GM19468 (cell line): ENCODE measurements at regions not wholly inside any gene's neighbourhood (a gene's known extent, or its start where the extent isn't known, plus 50 kb on each side); places are given as distances from the start of the nearest gene placed in this dataset.

Source experiments
- ATAC-seq: cut with Tn5 transposase; IDR thresholded peaks from one replicate; pipeline ENCODE4 v1.9.1; 2021; ENCODE audit warnings: mild to moderate bottlenecking, moderate library complexity, moderate number of reproducible peaks; ENCODE audit not compliant: unreplicated experiment; ENCODE audit errors: extremely low read depth

- ATAC-seq, result no peak
Observed at GRCh38 chr6:11332463-11332862, 100.0 kb upstream of the NEDD9 start.

GRCh38 chr6:11331111-11331510 lies 98.6 kb upstream of the NEDD9 start:
- ATAC-seq, result no peak

GRCh38 chr6:11330413-11330760 lies 97.9 kb upstream of the NEDD9 start:
- no peak for ATAC-seq

- no peak for ATAC-seq
Observed at GRCh38 chr6:11329726-11330412, 97.4 kb upstream of the NEDD9 start.

GRCh38 chr6:11328613-11329247 lies 96.3 kb upstream of the NEDD9 start:
- no peak for ATAC-seq

- no peak for ATAC-seq
Observed at GRCh38 chr6:11327961-11328360, 95.5 kb upstream of the NEDD9 start.

- no peak for ATAC-seq
Observed at GRCh38 chr6:11326116-11326515, 93.6 kb upstream of the NEDD9 start.

- no peak for ATAC-seq
Observed at GRCh38 chr6:11324453-11325015, 92.1 kb upstream of the NEDD9 start.

- no peak for ATAC-seq
Observed at GRCh38 chr6:11323666-11324452, 91.4 kb upstream of the NEDD9 start.

GRCh38 chr6:11322252-11322885 lies 89.9 kb upstream of the NEDD9 start:
- ATAC-seq, result no peak

- ATAC-seq, result no peak
Observed at GRCh38 chr6:11320914-11321597, 88.6 kb upstream of the NEDD9 start.

- no peak for ATAC-seq
Observed at GRCh38 chr6:11318835-11319813, 86.7 kb upstream of the NEDD9 start.

- no peak for ATAC-seq
Observed at GRCh38 chr6:11317885-11318771, 85.7 kb upstream of the NEDD9 start.

GRCh38 chr6:11315743-11316437 lies 83.4 kb upstream of the NEDD9 start:
- ATAC-seq, result no peak

- no peak for ATAC-seq
Observed at GRCh38 chr6:11313207-11313606, 80.7 kb upstream of the NEDD9 start.

- ATAC-seq, result no peak
Observed at GRCh38 chr6:11311970-11312369, 79.5 kb upstream of the NEDD9 start.

GRCh38 chr6:11309947-11310665 lies 77.6 kb upstream of the NEDD9 start:
- no peak for ATAC-seq
